GM18508 (cell line): ENCODE measurements at regions not wholly inside any gene's neighbourhood (a gene's known extent, or its start where the extent isn't known, plus 50 kb on each side); places are given as distances from the start of the nearest gene placed in this dataset.
"Not testable (repeated sequence)": the region's sequence is repeated elsewhere in the genome, so short reads cannot be mapped to it uniquely, and the experiment has no call there.

Experiments
- ATAC-seq: cut with Tn5 transposase; IDR thresholded peaks from one replicate; pipeline ENCODE4 v1.9.1; 2021; ENCODE audit warnings: moderate number of reproducible peaks; ENCODE audit not compliant: insufficient read depth, unreplicated experiment

DNA sequence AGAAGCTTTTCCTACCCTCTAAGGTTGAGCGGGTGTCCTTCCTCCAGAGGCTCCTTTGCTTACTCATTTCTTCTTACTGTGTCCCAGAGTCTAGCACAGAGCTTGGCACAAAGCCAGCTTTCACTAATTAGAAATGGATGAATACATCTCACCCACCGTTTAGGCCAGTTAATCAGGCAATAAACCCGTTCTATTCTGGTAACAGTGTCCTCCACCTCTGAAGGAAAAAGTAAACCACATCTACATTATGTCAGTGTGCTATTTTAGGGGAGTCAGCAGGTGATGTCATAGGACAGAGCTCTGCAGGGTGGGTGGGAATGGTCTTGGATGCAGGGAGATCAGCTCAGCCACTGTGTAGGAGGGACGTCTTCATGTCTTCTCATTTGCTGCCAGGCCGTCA lies 109.2 kb downstream of the OSTF1 start:
- ATAC-seq = no peak

DNA sequence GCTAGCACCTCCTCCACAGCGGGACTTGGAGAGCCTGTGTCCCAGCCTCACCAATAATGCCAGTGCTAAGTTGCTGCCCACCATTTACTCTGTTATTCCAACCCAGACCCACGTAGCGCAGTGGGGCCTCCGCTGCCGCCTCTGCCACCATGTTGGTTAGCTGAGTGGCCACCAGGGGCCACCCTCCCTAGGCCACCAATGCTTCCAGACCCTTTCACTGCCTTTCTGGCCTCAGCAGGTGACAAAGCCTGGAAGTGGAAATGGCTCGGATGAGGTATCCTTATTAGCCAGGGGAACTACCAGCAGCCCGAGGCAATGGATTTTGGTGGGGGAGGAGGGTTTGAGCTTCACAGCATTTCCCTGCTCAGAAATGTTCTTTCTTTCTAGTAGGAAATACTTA lies 110.1 kb downstream of the OSTF1 start:
- ATAC-seq = no peak

DNA sequence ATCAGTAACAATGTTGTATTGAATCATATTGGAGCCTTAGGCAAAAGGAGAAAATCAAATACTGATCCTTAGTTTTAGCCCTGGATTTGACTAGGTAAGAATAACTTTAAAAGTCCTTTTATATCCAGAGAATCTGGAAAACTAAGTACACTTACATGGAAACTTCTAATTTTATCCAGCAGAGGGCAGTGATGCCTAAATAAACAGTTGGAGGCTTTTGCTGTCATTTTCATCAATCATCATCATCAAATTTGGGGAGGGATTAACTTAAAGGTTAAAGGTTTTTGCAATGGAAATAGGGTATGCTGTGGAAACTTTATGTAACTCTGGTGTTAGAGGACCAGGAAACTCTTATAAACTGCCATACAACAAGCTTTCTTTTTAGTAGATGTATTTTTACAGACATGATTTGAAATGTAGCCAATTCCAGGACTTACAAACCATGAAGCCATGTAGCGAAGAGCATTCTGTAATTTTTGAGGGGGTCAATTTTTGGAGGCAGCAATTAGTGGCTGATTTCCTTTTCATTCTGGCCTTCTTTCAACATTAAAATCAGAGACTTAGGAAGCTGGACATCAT lies 112.7 kb downstream of the OSTF1 start:
- no peak for ATAC-seq

DNA sequence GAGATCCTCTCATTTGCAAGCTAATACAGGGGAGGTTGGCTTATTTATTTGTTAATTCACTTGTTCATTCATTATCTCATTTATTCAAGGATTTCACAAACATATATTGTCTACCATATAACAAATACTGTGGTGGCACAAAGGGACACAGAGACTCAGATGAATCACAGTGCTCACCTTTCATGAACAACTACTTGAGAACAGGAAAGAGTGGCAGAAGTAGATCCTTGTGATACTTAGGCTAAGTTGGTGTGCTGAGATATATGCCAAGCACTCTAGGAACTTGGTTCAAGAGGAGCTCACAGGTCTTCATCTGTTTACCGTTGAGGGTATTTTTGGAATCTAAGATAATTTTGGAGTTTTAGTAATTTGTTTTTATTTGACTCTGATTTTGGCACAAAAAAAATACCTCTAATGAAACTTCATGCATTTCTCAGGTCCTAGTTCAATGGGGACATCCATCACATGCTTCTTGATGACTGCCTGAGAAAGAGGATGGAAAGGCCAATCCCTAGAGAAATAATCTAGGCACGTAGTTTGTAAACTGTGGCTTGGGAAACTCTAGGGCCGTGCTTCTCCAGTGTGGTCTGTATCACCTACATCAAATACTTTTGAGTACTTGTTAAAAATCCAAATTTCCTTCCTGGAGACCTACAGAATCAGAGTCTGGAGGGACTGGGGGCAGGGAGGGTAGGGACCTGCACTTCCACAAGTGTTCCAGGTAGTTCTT lies 113.3 kb downstream of the OSTF1 start:
- no peak for ATAC-seq

DNA sequence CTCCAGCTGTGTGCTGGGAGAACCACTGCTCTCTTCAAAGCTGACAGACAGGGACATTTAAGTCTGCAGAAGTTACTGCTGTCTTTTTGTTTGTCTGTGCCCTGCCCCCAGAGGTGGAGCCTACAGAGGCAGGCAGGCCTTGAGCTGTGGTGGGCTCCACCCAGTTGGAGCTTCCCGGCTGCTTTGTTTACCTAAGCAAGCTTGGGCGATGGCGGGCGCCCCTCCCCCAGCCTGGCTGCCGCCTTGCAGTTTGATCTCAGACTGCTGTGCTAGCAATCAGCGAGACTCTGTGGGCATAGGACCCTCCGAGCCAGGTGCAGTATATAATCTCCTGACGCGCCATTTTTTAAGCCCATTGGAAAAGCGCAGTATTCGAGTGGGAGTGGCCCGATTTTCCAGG lies 119.7 kb downstream of the OSTF1 start:
- not testable (repeated sequence) for ATAC-seq

DNA sequence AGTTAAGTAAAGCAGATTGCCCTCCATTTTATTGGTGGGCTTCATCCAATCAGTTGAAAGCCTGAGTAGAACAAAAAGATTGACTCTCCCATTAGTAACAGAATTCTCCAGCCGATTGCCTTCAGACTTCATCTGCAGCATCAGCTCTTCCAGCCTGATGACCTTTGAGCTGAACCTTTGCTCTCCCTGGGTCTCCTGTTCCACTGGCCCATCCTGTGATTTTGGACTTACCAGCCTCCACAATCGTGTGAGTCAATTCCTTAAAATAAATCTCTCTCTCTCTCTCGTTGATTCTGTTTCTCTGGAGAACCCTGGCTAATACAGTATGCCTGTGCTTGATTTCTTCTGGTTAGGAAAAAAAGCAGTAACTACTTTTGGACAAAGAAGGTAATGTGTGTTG lies 121.9 kb downstream of the OSTF1 start:
- ATAC-seq = no peak

DNA sequence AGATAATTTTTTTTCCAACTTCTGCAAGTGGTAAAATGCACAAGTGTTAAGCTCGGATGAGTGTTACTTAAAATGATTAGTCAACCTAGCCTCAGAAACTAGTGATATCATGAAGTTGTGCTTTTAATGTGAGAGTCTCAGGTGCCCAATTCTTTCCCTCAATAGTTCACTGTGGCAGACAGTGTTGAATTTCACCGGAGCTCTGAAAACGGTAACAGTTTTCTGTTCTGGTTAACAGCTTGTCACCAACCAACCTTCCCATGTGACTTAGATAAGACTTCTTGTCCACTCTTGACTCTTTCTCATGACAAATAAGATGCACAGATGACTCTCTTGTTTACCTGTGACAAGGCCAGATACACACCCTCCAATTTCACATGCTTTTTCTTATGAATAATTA lies 125.5 kb downstream of the OSTF1 start:
- ATAC-seq = no peak

DNA sequence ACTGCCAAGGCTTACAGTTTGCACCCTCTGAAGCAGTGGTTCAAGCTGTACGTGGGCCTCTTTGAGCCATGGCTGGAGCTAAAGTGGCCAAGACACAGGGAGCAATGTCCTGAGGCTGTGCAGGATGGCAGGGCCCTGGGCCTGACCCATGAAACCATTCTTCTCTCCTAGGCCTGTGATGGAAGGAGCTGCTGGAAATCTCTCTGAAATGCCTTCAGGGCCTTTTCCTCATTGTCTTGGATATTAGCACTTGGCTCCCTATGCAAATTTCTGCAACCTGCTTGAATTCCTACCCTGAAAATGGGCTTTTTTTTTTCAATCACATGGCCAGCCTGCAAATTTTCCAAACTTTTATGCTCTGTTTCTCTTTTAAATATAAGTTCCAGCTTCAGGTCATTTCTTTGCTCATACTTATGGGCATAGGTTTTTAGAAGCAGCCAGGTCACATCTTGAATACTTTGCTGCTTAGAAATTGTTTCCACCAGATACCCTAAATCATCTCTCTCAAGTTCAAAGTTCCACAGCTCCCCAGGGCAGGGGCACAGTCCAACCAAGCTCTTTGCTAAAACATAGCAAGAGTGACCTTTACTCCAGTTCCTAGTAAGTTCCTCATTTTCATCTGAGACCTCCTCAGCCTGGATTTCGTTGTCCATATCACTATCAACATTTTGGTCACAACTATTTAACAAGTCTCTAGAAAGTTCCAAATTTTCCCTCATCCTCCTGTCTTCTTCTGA lies 138.3 kb downstream of the OSTF1 start:
- no peak for ATAC-seq

DNA sequence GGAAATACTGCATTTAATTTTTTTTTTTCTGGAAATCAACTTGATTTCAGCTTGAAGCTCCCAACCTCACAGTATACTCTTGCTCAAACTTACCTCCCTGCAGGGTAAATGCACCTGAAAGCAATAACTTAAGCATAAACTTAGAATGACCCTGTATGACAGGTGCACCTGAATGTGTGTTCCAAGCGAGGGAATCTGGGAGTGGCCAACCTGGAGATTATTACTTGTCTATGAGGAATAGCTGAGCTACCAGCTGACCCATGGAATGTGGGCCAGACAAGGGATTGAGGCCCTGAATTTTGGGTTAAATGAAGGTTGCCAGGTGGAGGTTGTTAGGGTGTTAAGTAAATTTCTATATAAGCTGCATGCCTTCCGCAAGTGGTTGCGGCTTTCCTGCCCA lies 140.6 kb downstream of the OSTF1 start:
- ATAC-seq = no peak

DNA sequence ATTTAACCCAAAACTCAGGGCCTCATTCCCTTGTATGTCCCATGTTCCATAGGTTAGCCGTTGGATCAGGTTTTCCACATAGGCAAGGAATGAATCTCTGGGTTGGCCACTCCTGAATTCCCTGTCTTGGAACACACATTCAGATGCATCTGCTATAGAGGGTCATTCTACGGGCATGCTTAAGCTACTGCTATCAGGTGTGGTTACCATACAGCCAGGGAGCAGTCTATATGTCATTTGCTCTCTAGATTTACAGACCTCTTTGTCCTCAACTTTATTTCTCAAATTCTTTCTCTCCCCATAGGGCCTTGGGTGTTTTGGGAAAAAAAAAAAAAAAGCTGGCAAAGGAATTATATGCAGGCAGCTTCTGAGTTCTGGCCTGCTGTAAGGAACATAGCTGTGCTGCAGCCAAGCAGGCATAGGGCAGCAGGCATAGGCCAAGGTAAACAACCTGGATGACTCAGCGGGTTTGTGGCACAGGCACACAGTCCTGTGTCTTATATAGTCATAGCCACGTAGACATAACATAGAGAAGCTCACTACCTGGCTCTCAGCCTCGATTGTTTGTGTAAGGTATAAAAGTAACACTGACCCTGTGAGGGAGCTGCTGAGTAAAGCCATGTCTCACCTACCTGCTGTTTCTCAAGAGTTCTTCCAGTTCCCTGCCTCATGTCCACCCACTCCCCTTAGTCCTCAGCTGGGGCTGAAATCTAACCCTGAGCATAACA lies 141.5 kb downstream of the OSTF1 start:
- no peak for ATAC-seq

DNA sequence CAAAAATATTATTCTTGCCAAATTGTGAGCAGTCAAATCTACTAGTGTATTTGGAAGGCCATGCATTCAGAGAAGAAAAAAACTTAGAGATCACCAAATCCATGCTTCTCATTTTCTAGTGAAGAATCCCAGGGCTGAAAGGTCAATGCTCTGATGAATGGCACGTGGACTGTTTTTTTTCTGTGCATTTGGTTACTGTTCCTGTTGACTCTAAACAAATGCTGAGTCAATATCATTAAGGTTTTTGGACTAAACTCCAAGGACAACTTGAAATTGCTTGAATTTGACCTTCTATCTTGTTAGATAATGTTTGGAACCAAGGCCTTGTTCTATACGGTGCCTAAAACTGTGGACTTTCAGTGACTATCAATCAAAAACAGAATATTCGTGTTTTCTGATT lies 142.2 kb downstream of the OSTF1 start:
- no peak for ATAC-seq

DNA sequence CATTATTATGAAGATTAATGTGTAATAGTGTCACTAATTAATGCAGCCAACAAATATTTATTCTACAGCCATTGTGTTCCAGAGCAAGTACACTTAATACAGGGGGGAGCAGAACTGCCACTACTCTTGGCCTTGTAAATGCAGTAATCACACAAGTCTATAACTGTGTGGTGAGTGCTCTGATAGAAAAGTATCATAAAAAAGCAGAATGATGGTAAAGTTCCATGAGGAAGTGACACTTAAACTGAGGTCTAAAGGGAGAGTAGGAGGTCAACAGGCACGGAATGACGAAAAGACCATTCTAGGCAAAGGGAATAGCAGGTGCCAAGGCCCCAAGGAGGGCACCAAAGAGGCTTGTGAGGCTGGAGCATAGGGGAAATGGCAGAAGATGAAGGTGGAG lies 142.9 kb downstream of the OSTF1 start:
- no peak for ATAC-seq

DNA sequence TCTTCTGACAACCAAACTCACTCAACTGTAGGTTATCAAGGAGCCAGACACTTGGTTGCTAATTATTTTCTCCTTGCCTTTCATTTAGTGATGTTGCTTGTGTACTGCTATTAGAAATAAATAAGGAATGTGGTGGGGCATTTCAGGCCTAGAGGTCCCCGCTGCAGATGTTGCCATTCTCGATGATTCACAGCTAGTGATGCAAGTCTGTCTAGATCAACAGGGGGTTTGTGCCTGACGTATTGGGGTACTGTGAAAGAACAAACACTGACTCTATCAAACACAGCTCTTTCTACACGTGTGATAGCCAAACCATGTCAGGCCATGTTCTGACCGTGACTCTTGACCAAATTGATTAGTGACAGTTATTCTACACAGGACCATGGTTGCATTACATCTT lies 144.7 kb downstream of the OSTF1 start:
- ATAC-seq = no peak

DNA sequence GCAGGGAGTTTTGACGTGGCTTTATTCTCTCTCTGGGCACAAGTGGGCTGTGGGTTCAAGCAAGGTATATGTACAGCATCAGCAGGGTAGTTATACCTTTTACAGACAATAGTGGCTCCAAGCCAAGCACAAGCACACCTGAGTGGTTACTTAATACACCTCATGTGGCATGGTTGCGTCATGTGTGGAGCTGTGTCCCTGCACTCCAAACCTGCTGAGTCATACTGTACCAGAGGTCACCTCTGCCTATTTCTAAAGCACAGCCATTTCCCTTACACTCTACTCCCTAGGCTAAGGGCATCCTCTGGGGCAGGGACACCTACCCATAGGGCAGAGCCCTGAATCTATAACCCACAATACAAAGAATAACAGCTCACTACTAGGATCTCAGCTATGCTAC lies 147.3 kb downstream of the OSTF1 start:
- no peak for ATAC-seq

DNA sequence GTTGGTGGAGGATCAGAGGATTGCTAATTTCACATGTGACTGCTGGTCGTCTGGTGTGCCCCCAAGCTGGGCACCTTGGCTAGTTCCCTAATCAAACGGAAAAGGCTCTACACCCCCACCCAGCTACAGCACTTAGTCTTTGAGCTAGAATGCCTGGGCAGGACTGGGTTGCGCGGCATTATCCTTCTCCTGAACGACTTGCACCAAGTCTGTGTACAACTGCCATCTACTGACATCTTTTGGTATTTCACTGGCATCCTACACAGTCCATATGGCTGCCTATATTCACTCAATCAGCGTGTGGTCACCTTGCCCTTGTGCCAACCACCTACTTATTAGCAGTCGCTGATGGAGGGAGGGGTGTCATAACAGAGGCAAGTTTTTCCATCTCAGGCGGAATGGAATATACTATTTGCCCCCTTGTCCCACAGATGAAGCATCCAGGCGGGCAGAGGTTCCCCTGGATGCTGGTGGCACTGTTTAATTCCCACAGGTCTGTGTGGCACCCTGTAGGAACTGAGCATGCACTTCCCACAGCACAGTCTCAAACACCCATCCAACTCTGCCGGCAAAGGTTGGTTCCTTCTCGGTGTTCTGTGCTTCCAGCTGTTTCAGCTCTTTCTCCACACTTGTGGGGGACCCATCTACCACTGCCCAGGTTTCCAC lies 150.1 kb downstream of the OSTF1 start:
- peak; percentile 95 for ATAC-seq

DNA sequence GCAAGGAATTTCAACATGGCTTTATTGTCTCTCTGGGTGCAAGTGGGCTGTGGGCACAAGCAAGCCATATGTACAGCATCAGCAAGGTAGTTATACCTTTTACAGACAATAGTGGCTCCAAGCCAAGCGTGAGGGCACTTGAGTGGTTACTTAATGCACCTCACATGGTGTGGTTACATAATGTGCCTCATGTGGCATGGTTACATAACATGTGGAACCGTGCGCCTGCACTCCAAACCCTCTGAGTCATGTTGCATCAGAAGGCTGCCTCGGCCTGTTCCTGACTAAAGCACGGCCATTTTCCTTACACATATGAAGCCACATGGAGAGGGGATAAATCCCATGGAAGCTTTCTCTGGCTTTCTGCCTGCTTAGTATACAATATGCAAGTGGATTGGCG lies 150.9 kb downstream of the OSTF1 start:
- no peak for ATAC-seq

DNA sequence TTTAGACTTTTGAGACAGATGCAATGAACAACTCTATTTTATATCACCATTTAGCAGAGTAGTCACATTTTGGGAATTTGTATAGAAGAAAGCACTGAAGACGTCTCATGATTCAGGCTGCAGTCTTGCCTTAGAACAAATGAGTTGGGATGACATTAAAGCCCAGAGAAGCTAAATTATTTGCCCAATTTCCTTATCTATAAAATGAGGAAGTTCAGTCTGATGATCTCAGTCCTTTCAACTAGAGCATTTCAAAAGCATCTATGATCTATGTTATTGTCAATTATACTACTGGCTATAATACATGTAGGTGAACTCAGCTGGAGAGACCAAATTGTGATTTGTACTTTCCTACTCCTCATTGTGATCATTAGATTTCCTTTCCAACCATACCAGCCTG lies 154.1 kb downstream of the OSTF1 start:
- ATAC-seq = no peak

DNA sequence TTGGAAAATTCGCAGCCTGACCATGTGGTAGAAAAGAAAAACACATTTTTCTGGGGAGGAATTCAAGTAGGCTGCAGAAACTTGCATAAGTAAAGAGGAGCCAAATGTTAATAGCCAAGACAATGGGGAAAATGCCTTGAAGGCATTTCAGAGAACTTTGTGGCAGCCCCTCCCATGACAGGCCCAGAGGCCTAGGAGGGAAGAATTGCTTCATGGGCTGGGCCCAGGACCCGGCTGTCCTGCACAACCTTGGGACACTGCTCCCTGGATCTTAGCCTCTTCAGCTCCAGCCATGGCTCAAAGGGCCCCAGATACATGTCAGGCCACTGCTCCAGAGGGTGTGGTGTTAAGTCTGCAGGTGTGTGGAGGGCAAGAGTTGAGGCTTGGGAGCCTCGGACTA lies 158.6 kb downstream of the OSTF1 start:
- ATAC-seq = no peak

DNA sequence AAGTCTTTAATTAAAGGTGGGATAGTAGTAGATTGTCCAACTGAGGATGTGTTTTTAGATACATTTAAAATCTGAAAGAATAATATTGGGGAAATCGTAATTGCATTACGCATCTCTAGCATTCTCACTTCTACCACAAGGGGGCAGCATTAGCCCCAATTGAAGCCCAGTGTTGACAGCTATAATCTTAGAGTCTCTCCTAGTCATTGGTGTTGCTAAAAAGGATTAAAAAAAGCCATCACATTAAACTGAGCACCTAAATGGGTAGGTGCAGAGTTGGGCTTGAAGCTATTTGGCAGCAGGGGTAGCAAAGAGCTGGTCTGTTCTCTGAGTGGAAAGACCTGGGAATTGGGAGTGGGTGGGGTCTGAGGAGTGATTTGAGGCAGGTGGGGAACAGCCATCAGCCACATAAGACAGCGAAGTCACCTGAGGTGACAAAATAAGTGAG lies 177.2 kb downstream of the OSTF1 start:
- ATAC-seq = peak; percentile 64

DNA sequence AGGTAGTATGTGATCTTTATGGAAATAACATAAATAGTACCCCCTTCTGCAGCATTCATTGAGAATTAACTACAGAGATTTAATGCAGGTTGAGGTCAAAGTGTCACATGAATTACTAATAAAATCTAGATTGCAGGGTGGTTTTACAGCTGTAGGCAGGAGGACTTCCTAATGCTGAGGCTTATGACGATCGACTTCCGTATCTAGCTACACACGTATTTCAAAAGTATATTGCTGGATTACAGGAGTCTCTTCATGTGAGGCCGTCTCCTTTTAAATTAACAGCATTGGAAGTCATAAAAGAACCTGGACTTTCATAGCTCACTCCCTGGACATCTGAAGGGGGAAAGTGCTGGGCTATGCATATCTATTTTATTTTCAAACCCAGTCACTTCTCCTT lies 180.9 kb downstream of the OSTF1 start:
- no peak for ATAC-seq
